ENCODE measurements at regions not wholly inside any gene's neighbourhood (a gene's known extent, or its start where the extent isn't known, plus 50 kb on each side); places are given as distances from the start of the nearest gene placed in this dataset.

DNA sequence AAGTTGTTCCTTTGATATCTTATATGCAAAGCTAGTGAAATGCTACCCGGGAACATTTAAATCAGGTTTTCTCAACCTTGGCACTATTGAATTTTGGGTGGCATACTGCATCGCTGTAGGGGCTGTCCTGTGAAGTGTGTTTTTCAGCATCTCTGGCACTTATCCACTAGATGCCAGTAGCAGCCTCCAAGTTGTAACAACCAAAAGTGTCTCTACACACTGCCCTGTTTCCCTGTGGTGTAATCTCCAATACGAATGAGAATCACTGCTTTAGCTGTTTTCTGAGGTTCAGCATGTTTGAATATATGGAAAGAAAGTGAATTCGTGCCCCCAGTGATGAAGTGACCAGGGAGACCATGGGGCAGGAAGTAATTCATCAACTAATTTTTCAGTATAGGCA is 551.6 kb upstream of the PRKX start:
- no peak for DNase-seq

More for the DNA sequence above, 551.6 kb upstream of the PRKX start:
- no peak overlapping the region for H4K8ac ChIP-seq (ENCODE audit: low read depth in 2 of 2, low read length in 2 of 2)
- no peak overlapping the region for H3K4me2 ChIP-seq (ENCODE audit: low read depth, low read length)
- no peak overlapping the region for H2BK20ac ChIP-seq (ENCODE audit: low read depth, low read length)
- ATAC-seq (ENCODE audit: low read depth), result no peak
- H2AK5ac ChIP-seq (ENCODE audit: low read depth, low read length), result no peak overlapping the region
- no peak overlapping the region for H3K9ac ChIP-seq (ENCODE audit: low read depth, low read length)
- no peak overlapping the region for H2AK9ac ChIP-seq (replicated peaks; ENCODE audit: low read depth, low read length, poor library complexity)
- intact Hi-C loops (cut with micrococcal nuclease), result no loop called here
- no peak overlapping the region for H3K56ac ChIP-seq (ENCODE audit: extremely low read depth, insufficient read depth, low read length)
- ChIA-PET CTCF (no interaction called here), POLR2A (ENCODE audit: unreplicated experiment) (no interaction called here)
- in situ Hi-C loops (cut with MboI; ENCODE audit: low sequenced_read_pairs), result no loop called here
- H2BK5ac ChIP-seq (ENCODE audit: low read depth, low read length, poor library complexity, severe bottlenecking), result no peak overlapping the region
- H3K36me3 ChIP-seq (ENCODE audit: control insufficient read depth, insufficient read depth, low read length), result no peaks in the 10 kb centered on the region
- no peak overlapping the region for H3K4ac ChIP-seq (ENCODE audit: low read depth, low read length)
- H3K9me1 ChIP-seq (ENCODE audit: insufficient read depth, low read length), result no peaks in the 10 kb centered on the region
- no peak overlapping the region for H3K4me3 ChIP-seq (ENCODE audit: insufficient read depth, low read depth, low read length)
- no peak overlapping the region for H3K14ac ChIP-seq (replicated peaks; ENCODE audit: low read depth, low read length)
- no peaks in the 10 kb centered on the region for H3K79me1 ChIP-seq (ENCODE audit: low read depth in 1 of 2, low read length in 2 of 2)
- no peaks in the 10 kb centered on the region for H4K20me1 ChIP-seq (ENCODE audit: insufficient read depth, low read length)
- H4K91ac ChIP-seq (ENCODE audit: insufficient read depth, low read depth, low read length), result no peak overlapping the region
- no CpG with 5 or more reads among the region's 4 CpGs for WGBS, 2 experiments (ENCODE audit: extremely low coverage in 2 of 2, insufficient read length in 1 of 2)
- no TSS peak for BruUV-seq (replicated peaks)
- no peak overlapping the region for H4K5ac ChIP-seq (ENCODE audit: low read depth, low read length)
- H3K23ac ChIP-seq (ENCODE audit: low read depth, low read length), result no peak overlapping the region
- no peak overlapping the region for H2BK120ac ChIP-seq (ENCODE audit: low read depth, low read length)
- no peak overlapping the region for H2BK15ac ChIP-seq (ENCODE audit: low read depth, low read length)
- no peak overlapping the region for H2AFZ ChIP-seq (replicated peaks; ENCODE audit: low read length, poor library complexity)
- no peak overlapping the region for H3K27ac ChIP-seq (ENCODE audit: insufficient read depth, low read length)
- H3K27me3 ChIP-seq (ENCODE audit: control insufficient read depth, insufficient read depth, low read length), result no peaks in the 10 kb centered on the region
- dilution Hi-C loops (cut with HindIII; ENCODE audit: low sequenced_read_pairs, unreplicated experiment), result no loop called here
- H3K9me3 ChIP-seq (ENCODE audit: control insufficient read depth, insufficient read depth, low read length), result peaks cover 3% of the 10 kb centered on the region; the same call in 1 of the 2 replicates
- no peak overlapping the region for H3K18ac ChIP-seq (ENCODE audit: low read depth, low read length)
- H3K4me1 ChIP-seq (ENCODE audit: control insufficient read depth, insufficient read depth, low read length), result no peaks in the 10 kb centered on the region
- TF ChIP-seq MXI1 (IDR thresholded peaks at IDR 0.05; ENCODE audit: borderline replicate concordance, low read depth, low read length) (no peak), RAD21 (IDR thresholded peaks at IDR 0.05; ENCODE audit: low read length) (no peak), POLR2A (IDR thresholded peaks at IDR 0.05; ENCODE audit: low read depth, low read length) (no peak), RFX5 (IDR thresholded peaks at IDR 0.05; ENCODE audit: low read depth, low read length) (no peak), RCOR1 (IDR thresholded peaks at IDR 0.05; ENCODE audit: insufficient replicate concordance, low read length) (no peak), CHD1 (IDR thresholded peaks at IDR 0.05; ENCODE audit: low read depth, low read length) (no peak), MAZ (IDR thresholded peaks at IDR 0.05; ENCODE audit: borderline replicate concordance, low read depth, low read length) (no peak), CEBPB (IDR thresholded peaks at IDR 0.05; ENCODE audit: low read depth, low read length) (no peak), FOS (IDR thresholded peaks at IDR 0.05; ENCODE audit: low read depth, low read length) (no peak), SMC3 (IDR thresholded peaks at IDR 0.05; ENCODE audit: low read depth, low read length) (no peak), MAFK (IDR thresholded peaks at IDR 0.05; ENCODE audit: low read depth, low read length) (no peak), NFE2L2 (IDR thresholded peaks at IDR 0.05; ENCODE audit: low read depth, low read length) (no peak), BHLHE40 (IDR thresholded peaks at IDR 0.05; ENCODE audit: low read depth, low read length) (no peak)
- TF ChIP-seq, protein P1, sequence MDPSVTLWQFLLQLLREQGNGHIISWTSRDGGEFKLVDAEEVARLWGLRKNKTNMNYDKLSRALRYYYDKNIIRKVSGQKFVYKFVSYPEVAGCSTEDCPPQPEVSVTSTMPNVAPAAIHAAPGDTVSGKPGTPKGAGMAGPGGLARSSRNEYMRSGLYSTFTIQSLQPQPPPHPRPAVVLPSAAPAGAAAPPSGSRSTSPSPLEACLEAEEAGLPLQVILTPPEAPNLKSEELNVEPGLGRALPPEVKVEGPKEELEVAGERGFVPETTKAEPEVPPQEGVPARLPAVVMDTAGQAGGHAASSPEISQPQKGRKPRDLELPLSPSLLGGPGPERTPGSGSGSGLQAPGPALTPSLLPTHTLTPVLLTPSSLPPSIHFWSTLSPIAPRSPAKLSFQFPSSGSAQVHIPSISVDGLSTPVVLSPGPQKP (IDR thresholded peaks at IDR 0.05; ENCODE audit: borderline replicate concordance, low read depth, low read length), result no peak
- TF ChIP-seq, protein P2, sequence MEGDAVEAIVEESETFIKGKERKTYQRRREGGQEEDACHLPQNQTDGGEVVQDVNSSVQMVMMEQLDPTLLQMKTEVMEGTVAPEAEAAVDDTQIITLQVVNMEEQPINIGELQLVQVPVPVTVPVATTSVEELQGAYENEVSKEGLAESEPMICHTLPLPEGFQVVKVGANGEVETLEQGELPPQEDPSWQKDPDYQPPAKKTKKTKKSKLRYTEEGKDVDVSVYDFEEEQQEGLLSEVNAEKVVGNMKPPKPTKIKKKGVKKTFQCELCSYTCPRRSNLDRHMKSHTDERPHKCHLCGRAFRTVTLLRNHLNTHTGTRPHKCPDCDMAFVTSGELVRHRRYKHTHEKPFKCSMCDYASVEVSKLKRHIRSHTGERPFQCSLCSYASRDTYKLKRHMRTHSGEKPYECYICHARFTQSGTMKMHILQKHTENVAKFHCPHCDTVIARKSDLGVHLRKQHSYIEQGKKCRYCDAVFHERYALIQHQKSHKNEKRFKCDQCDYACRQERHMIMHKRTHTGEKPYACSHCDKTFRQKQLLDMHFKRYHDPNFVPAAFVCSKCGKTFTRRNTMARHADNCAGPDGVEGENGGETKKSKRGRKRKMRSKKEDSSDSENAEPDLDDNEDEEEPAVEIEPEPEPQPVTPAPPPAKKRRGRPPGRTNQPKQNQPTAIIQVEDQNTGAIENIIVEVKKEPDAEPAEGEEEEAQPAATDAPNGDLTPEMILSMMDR (conservative IDR thresholded peaks at IDR 0.05; ENCODE audit: low read depth, low read length), result no peak
- TF ChIP-seq, protein P3, sequence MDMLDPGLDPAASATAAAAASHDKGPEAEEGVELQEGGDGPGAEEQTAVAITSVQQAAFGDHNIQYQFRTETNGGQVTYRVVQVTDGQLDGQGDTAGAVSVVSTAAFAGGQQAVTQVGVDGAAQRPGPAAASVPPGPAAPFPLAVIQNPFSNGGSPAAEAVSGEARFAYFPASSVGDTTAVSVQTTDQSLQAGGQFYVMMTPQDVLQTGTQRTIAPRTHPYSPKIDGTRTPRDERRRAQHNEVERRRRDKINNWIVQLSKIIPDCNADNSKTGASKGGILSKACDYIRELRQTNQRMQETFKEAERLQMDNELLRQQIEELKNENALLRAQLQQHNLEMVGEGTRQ (IDR thresholded peaks at IDR 0.05; ENCODE audit: low read depth, low read length), result no peak

Data from IMR-90 (cell line).